Vagina (tissue), 2 donors: ENCODE measurements at regions not wholly inside any gene's neighbourhood (a gene's known extent, or its start where the extent isn't known, plus 50 kb on each side); places are given as distances from the start of the nearest gene placed in this dataset.

ENCODE experiments used
- POLR2A ChIP-seq, 2 donors: fragments of 450-650 bp; IDR thresholded peaks; one replicate each; pipeline ENCODE4 v1.6.1; 2017; ENCODE audit warnings: antibody characterized with exemption in 2 of 2, mild to moderate bottlenecking in 2 of 2, moderate library complexity in 2 of 2
- POLR2AphosphoS5 ChIP-seq, 2 donors: sonication (generic); formaldehyde crosslinking; IDR thresholded peaks; one replicate each; pipeline ENCODE4 v1.9.0; 2017; ENCODE audit warnings: antibody characterized with exemption in 2 of 2, mild to moderate bottlenecking in 2 of 2, low read depth in 1 of 2; ENCODE audit not compliant: insufficient read depth in 1 of 2
- TF ChIP-seq, protein P1 (sequence below), 3 experiments: fragments of 450-650 bp in 2 of 3; fragments of 200-600 bp in 1 of 3; sonication (generic) in 1 of 3; IDR thresholded peaks; one replicate each; pipeline ENCODE4 v1.5.1; 2017 to 2019; ENCODE audit warnings: antibody characterized with exemption in 3 of 3, mild to moderate bottlenecking in 2 of 3, moderate library complexity in 2 of 3

DNA sequence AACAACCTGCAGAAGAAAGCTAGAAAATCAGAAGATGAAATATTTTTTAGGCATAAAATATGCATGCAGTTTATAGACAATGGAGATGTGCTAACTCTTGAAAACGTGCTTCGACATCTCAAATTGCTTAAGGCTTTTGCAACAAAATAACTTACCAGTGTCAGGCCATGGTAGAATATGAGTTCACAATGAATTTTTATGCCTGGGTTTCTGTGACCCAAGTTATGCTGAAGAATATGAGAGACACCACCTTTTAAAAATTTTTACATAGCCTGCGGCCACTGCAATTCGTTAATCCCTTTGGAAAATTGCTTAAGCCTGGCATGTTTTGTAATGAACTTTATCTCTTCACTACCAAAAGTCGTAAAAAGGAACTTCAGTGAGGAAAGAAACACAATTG, 170.1 kb upstream of the AKR1E2 start:
- TF ChIP-seq, protein P1, sequence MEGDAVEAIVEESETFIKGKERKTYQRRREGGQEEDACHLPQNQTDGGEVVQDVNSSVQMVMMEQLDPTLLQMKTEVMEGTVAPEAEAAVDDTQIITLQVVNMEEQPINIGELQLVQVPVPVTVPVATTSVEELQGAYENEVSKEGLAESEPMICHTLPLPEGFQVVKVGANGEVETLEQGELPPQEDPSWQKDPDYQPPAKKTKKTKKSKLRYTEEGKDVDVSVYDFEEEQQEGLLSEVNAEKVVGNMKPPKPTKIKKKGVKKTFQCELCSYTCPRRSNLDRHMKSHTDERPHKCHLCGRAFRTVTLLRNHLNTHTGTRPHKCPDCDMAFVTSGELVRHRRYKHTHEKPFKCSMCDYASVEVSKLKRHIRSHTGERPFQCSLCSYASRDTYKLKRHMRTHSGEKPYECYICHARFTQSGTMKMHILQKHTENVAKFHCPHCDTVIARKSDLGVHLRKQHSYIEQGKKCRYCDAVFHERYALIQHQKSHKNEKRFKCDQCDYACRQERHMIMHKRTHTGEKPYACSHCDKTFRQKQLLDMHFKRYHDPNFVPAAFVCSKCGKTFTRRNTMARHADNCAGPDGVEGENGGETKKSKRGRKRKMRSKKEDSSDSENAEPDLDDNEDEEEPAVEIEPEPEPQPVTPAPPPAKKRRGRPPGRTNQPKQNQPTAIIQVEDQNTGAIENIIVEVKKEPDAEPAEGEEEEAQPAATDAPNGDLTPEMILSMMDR (IDR thresholded peaks at IDR 0.05) = no peak
- TF ChIP-seq POLR2AphosphoS5 (IDR thresholded peaks at IDR 0.05; ENCODE audit: insufficient read depth in 1 of 2, low read depth in 1 of 2) (no peak), POLR2A (IDR thresholded peaks at IDR 0.05) (no peak)
